Testis (tissue), 2 donors: ENCODE measurements at regions not wholly inside any gene's neighbourhood (a gene's known extent, or its start where the extent isn't known, plus 50 kb on each side); places are given as distances from the start of the nearest gene placed in this dataset.

Experiments
- DNase-seq: peaks from one replicate; pipeline ENCODE4 v3.0.0-alpha.2; 2019
- H3K27ac ChIP-seq, 2 donors: fragments of 200-600 bp; sonication (generic); one replicate each; pipeline ENCODE4 v1.5.1; 2019
- H3K27me3 ChIP-seq: fragments of 200-600 bp; sonication (generic); one replicate; pipeline ENCODE4 v1.5.1; 2019
- H3K36me3 ChIP-seq: fragments of 200-600 bp; sonication (generic); one replicate; pipeline ENCODE4 v1.5.1; 2017; ENCODE audit warnings: low read depth; ENCODE audit errors: missing control alignments
- H3K4me1 ChIP-seq: fragments of 200-600 bp; sonication (generic); one replicate; pipeline ENCODE4 v1.5.1; 2019
- H3K4me3 ChIP-seq, 2 donors: fragments of 200-600 bp; sonication (generic); one replicate each; pipeline ENCODE4 v1.5.1; 2017 to 2019
- H3K9me3 ChIP-seq: fragments of 200-600 bp; sonication (generic); one replicate; pipeline ENCODE4 v1.5.1; 2017
- POLR2A ChIP-seq: fragments of 450-650 bp; IDR thresholded peaks from one replicate; pipeline ENCODE4 v1.6.1; 2017; ENCODE audit warnings: antibody characterized with exemption, mild to moderate bottlenecking, moderate library complexity
- WGBS, 2 donors: methylation state at CpG; one replicate each; pipeline ENCODE4 v1.1.5; 2018; 5-methylcytosine and 5-hydroxymethylcytosine counted together
- intact Hi-C: fragments of 100-400 bp; cut with DNase I; formaldehyde crosslinking; loops from one replicate; pipeline ENCODE4 v1.15.1; 2023; ENCODE audit warnings: low total_unique reads
- TF ChIP-seq, protein P1 (sequence below), 3 experiments: fragments of 450-650 bp in 2 of 3; fragments of 200-600 bp in 1 of 3; sonication (generic) in 1 of 3; IDR thresholded peaks; one replicate each; pipeline ENCODE4 v1.5.1; 2016 to 2019; ENCODE audit warnings: antibody characterized with exemption in 3 of 3, mild to moderate bottlenecking in 2 of 3, moderate library complexity in 1 of 3

DNA sequence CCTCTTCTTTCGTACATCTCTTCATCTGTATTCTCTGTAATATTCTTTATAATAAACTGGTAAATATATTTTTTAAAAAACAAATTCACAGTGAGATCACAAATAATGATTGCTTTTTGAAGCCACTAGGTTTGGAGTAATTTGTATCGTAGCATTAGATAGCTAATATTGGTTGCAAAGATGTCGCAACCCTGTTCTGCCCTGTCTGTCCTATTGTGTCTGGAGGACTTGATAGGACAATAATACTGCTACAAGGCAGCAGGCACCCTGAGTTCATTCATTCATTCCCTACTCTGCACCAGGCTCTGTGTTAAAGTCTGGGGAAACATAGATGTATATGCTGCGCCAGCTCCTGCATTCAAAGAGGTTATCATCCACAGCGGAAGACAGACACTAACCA lies 206.7 kb upstream of the KLF4 start:
- Histone ChIP-seq H3K4me3 (no peak overlapping the region), H3K9me3 (no peaks in the 10 kb centered on the region), H3K27ac (no peak overlapping the region), H3K27me3 (no peaks in the 10 kb centered on the region), H3K36me3 (no peaks in the 10 kb centered on the region), H3K4me1 (peaks cover 6% of the 10 kb centered on the region)
- no peak for DNase-seq
- WGBS, 2 donors: 90 to 96% methylated on average over 5 of the region's 5 CpGs
- intact Hi-C loops: no loop called here
- no peak for TF ChIP-seq POLR2A
- TF ChIP-seq, protein P1, sequence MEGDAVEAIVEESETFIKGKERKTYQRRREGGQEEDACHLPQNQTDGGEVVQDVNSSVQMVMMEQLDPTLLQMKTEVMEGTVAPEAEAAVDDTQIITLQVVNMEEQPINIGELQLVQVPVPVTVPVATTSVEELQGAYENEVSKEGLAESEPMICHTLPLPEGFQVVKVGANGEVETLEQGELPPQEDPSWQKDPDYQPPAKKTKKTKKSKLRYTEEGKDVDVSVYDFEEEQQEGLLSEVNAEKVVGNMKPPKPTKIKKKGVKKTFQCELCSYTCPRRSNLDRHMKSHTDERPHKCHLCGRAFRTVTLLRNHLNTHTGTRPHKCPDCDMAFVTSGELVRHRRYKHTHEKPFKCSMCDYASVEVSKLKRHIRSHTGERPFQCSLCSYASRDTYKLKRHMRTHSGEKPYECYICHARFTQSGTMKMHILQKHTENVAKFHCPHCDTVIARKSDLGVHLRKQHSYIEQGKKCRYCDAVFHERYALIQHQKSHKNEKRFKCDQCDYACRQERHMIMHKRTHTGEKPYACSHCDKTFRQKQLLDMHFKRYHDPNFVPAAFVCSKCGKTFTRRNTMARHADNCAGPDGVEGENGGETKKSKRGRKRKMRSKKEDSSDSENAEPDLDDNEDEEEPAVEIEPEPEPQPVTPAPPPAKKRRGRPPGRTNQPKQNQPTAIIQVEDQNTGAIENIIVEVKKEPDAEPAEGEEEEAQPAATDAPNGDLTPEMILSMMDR (IDR thresholded peaks at IDR 0.05): no peak

DNA sequence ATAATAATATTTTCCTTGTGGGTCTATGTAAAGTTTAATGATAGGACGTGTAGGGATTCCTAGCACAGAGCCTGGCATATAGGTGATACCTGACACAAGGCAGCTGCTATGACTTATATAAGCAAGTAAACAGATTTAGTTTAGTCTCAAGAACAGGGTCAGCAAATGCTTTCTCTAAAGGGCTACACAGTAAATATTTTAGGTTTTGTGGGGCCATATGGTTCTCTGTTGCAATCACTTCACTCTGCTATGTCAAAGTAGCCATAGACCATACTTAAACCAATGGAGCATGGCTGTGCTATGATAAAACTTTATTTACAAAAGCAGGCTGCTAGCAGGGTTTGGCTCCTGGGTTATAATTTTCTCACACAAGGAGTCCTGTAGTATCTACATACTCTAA lies 204.8 kb upstream of the KLF4 start:
- H3K36me3 ChIP-seq: no peaks in the 10 kb centered on the region
- no peaks in the 10 kb centered on the region for H3K9me3 ChIP-seq
- intact Hi-C loops: no loop called here
- no peak for DNase-seq
- no peak for TF ChIP-seq POLR2A
- TF ChIP-seq, protein P1 (IDR thresholded peaks at IDR 0.05): no peak
- peaks cover 6% of the 10 kb centered on the region for H3K4me1 ChIP-seq
- no peaks in the 10 kb centered on the region for H3K27me3 ChIP-seq
- 89 to 92% methylated on average over 1 of the region's 1 CpG for WGBS, 2 donors
- H3K27ac ChIP-seq: no peak overlapping the region
- H3K4me3 ChIP-seq: no peak overlapping the region

DNA sequence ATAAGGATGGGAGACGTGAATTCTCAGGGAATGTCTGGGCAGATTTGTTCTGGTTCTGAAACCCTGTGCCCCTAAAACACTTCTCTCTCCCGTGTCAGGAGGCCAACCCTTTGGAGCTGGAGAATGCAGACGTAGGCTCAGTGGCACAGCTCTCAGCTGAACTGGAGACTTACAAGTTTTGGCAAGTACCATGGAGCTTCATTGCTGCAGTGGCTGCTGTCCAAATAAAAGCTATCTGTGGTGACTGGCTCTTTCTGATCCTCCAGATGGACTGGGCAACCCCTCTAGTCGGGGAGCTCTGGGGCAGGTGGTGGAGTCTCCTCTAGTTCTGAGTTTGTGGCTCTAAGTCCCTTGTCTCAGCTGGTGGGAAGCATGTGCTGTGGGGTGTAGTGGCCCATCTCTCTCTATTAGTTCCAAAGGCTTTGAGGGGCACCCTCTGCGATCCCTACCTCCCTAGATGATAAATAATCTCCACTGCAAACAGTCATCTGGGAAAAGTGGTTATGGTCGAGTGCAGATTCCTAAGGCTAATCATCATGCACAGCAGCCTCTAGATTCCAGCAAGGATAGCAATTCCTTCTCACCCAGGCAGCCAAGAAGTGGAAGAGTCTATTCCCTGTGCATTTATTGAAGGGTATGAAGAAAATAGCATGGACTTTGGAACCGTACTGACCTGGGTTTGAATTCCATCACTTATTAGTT lies 204.2 kb upstream of the KLF4 start:
- no peak for TF ChIP-seq POLR2A
- TF ChIP-seq, protein P1 (IDR thresholded peaks at IDR 0.05): no peak
- Histone ChIP-seq H3K4me1 (peaks cover 6% of the 10 kb centered on the region), H3K4me3 (no peak overlapping the region), H3K27me3 (no peaks in the 10 kb centered on the region), H3K27ac (no peak overlapping the region), H3K36me3 (no peaks in the 10 kb centered on the region), H3K9me3 (no peaks in the 10 kb centered on the region)
- intact Hi-C loops: no loop called here
- no peak for DNase-seq
- 68 to 80% methylated on average over 7 of the region's 7 CpGs for WGBS, 2 donors

DNA sequence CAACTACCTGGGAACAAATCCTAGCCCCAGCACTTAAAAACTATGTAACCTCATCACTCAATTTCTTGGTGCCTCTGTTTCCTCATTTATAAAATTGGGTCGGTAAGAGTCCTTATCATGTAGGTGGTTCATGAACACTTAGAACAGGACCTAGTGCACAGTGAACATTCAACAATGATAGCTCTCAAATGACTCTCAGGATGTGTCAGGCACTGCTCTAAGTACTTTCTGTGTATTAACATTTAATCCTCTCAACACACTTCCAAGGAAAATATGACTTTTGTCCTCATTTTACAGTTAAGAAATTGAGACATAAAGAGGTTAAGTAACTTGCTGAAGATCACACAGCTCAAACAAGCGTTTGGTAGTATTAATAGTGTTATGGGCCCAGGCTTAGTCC lies 202.1 kb upstream of the KLF4 start:
- H3K4me3 ChIP-seq: no peak overlapping the region
- H3K27me3 ChIP-seq: no peaks in the 10 kb centered on the region
- intact Hi-C loops: no loop called here
- 55 to 73% methylated on average over 2 of the region's 2 CpGs for WGBS, 2 donors
- peaks cover 6% of the 10 kb centered on the region for H3K4me1 ChIP-seq
- no peak overlapping the region for H3K27ac ChIP-seq
- TF ChIP-seq POLR2A: no peak
- no peaks in the 10 kb centered on the region for H3K36me3 ChIP-seq
- DNase-seq: no peak
- H3K9me3 ChIP-seq: no peaks in the 10 kb centered on the region

DNA sequence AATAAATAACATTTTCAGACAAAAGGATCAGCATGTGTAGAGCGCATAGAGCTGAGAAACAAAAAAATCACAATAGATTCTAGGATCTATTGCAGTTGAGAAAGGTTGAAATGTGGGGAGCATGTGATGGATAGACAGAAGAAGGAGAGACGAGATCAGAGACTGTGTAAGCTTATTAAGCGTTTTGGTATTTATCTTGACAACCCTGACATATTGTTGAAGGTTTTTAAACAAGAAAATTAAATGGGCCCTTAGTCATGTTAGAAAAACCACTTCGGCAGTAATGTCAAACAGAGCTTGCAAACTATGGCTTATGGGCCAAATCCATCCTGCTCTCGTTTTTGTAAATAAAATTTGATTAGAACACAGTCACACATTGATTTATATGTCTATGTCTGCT lies 200.5 kb upstream of the KLF4 start:
- H3K9me3 ChIP-seq: no peaks in the 10 kb centered on the region
- no peak overlapping the region for H3K4me3 ChIP-seq
- no peaks in the 10 kb centered on the region for H3K36me3 ChIP-seq
- no peak for TF ChIP-seq POLR2A
- TF ChIP-seq, protein P1 (IDR thresholded peaks at IDR 0.05): no peak
- H3K27me3 ChIP-seq: no peaks in the 10 kb centered on the region
- 71 to 81% methylated on average over 5 of the region's 5 CpGs for WGBS, 2 donors
- DNase-seq: no peak
- H3K27ac ChIP-seq: no peak overlapping the region
- intact Hi-C loops: no loop called here
- peaks cover 5% of the 10 kb centered on the region for H3K4me1 ChIP-seq
